Loucy (cell line): ENCODE measurements at regions not wholly inside any gene's neighbourhood (a gene's known extent, or its start where the extent isn't known, plus 50 kb on each side); places are given as distances from the start of the nearest gene placed in this dataset.

Source experiments
- H2AFZ ChIP-seq: fragments of 200-600 bp; sonication (generic); 2 replicates; pipeline ENCODE4 v1.6.0; 2016; ENCODE audit warnings: antibody characterized with exemption, mild to moderate bottlenecking, low read length, moderate library complexity
- H3F3A ChIP-seq: fragments of 200-600 bp; 2 replicates; pipeline ENCODE4 v1.6.0; 2016; ENCODE audit warnings: antibody characterized with exemption, low read depth, mild to moderate bottlenecking
- H3K27me3 ChIP-seq: fragments of 200-600 bp; sonication (generic); 2 replicates; pipeline ENCODE4 v1.6.1; 2014; ENCODE audit warnings: low read length, mild to moderate bottlenecking; ENCODE audit not compliant: insufficient read depth, poor library complexity, severe bottlenecking
- H3K36me3 ChIP-seq: fragments of 200-600 bp; sonication (generic); 2 replicates; pipeline ENCODE4 v1.6.1; 2016; ENCODE audit warnings: low read length; ENCODE audit not compliant: insufficient read depth
- H3K4me1 ChIP-seq: fragments of 200-600 bp; sonication (generic); 2 replicates; pipeline ENCODE4 v1.5.1; 2014; ENCODE audit warnings: low read length, mild to moderate bottlenecking; ENCODE audit not compliant: insufficient read depth, poor library complexity, severe bottlenecking
- H3K4me2 ChIP-seq: fragments of 200-600 bp; sonication (generic); 2 replicates; pipeline ENCODE4 v1.6.0; 2014; ENCODE audit warnings: antibody characterized with exemption, low read length, low read depth, mild to moderate bottlenecking; ENCODE audit not compliant: poor library complexity, severe bottlenecking
- H3K4me3 ChIP-seq: fragments of 200-600 bp; sonication (generic); 2 replicates; pipeline ENCODE4 v1.5.1; 2014; ENCODE audit warnings: low read length, mild to moderate bottlenecking, mixed read lengths; ENCODE audit not compliant: poor library complexity, severe bottlenecking
- H3K79me2 ChIP-seq: fragments of 200-600 bp; sonication (generic); 2 replicates; pipeline ENCODE4 v1.6.1; 2014; ENCODE audit warnings: low read length; ENCODE audit not compliant: insufficient read depth
- H3K9ac ChIP-seq: fragments of 200-600 bp; sonication (generic); 2 replicates; pipeline ENCODE4 v1.6.0; 2014; ENCODE audit warnings: mild to moderate bottlenecking, low read depth, low read length, moderate library complexity; ENCODE audit not compliant: poor library complexity, severe bottlenecking
- H3K9me2 ChIP-seq: fragments of 200-600 bp; sonication (generic); replicated peaks from 2 replicates; pipeline ENCODE4 v1.6.1; 2016; ENCODE audit warnings: low read depth, low read length, mixed read lengths
- H3K9me3 ChIP-seq: fragments of 200-600 bp; sonication (generic); 2 replicates; pipeline ENCODE4 v1.6.1; 2014; ENCODE audit warnings: mild to moderate bottlenecking, antibody characterized with exemption, low read length, low read depth; ENCODE audit not compliant: insufficient read depth
- H4K20me1 ChIP-seq: fragments of 200-600 bp; sonication (generic); 2 replicates; pipeline ENCODE4 v1.6.0; 2014; ENCODE audit warnings: antibody characterized with exemption, low read length, mild to moderate bottlenecking; ENCODE audit not compliant: insufficient read depth, poor library complexity, severe bottlenecking
- EZH2phosphoT487 ChIP-seq: fragments of 200-600 bp; IDR thresholded peaks from 2 replicates; pipeline ENCODE4 v1.6.1; 2018; ENCODE audit warnings: antibody characterized with exemption, mild to moderate bottlenecking, moderate library complexity, borderline replicate concordance
- TF ChIP-seq, protein P1 (sequence below): fragments of 200-600 bp; sonication (generic); conservative IDR thresholded peaks from 2 replicates; pipeline ENCODE4 v1.5.1; 2014; ENCODE audit warnings: mild to moderate bottlenecking, antibody characterized with exemption, low read length

DNA sequence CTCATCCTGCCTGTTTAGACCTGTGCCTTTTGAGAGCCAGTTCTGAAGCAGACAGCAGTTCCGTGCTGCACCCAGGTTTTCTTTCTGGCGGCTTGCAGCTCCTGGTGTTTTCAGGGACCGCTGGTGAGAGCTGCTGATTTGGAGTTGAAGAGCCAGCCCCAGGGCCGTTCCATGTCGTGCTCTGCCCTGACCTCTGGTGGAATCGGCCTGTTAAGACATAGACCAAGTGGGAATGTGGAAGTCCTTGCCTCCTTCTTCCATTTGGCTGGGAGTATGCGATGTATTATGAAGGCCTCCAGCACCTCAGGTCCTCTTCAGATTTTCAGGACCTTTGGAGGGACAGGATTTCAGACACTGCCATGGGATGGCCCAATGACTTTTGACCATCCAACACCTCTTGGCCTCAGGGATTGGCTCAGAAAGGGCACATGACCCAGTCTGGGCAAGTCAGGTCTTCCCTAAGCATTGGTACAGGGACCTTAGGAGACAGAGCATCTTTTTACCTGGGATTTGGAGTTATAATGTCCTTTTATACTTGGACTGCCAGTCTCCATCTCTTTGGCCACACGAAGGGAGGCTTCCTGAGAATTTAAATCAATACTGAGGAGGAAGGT, 136.1 kb upstream of the CLINT1 start:
- Histone ChIP-seq H3K9ac (no peak overlapping the region), H3K79me2 (no peaks in the 10 kb centered on the region), H3K4me2 (peak overlapping the region; percentile 70), H3K36me3 (no peaks in the 10 kb centered on the region), H3K4me1 (peaks cover 6% of the 10 kb centered on the region), H4K20me1 (no peaks in the 10 kb centered on the region), H3K9me3 (no peaks in the 10 kb centered on the region), H2AFZ (no peak overlapping the region), H3K4me3 (peak overlapping the region; percentile 53), H3K9me2 (no peaks in the 10 kb centered on the region), H3F3A (no peaks in the 10 kb centered on the region), H3K27me3 (peaks cover 7% of the 10 kb centered on the region)
- no peak for TF ChIP-seq EZH2phosphoT487
- TF ChIP-seq, protein P1, sequence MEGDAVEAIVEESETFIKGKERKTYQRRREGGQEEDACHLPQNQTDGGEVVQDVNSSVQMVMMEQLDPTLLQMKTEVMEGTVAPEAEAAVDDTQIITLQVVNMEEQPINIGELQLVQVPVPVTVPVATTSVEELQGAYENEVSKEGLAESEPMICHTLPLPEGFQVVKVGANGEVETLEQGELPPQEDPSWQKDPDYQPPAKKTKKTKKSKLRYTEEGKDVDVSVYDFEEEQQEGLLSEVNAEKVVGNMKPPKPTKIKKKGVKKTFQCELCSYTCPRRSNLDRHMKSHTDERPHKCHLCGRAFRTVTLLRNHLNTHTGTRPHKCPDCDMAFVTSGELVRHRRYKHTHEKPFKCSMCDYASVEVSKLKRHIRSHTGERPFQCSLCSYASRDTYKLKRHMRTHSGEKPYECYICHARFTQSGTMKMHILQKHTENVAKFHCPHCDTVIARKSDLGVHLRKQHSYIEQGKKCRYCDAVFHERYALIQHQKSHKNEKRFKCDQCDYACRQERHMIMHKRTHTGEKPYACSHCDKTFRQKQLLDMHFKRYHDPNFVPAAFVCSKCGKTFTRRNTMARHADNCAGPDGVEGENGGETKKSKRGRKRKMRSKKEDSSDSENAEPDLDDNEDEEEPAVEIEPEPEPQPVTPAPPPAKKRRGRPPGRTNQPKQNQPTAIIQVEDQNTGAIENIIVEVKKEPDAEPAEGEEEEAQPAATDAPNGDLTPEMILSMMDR: peak; percentile 67

DNA sequence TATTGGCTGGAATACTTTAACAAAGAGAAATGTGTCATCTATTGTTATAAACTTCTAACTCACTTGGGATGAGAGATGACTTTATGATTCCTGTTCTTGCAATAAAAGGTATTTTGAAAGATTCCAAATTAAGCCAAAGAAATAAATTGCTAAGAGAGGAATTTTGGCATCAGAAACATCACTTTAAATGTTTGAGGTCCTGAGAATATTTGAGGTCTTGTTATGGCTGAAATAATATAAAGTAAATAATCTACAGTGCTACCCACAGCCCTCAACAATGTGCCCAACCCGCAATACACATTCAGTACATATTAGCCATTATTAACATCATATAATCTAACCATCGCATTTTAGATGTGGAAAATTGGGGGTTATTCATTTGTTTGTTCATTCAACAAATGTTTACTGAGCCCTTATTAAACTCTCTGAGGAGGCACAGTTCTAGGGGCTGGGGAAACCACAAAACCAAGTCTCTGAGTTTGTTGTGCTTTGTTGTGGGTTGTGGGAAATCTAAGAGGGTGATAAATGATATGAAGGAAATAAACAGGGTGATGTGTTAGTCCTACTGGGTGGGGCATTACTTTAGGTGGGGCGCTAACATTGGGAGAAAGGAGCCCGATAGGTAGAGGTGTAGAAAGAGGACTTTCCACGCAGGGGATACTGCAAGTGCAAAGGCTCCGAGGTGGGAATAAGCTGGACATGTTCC, 135.2 kb upstream of the CLINT1 start:
- no peak overlapping the region for H2AFZ ChIP-seq

DNA sequence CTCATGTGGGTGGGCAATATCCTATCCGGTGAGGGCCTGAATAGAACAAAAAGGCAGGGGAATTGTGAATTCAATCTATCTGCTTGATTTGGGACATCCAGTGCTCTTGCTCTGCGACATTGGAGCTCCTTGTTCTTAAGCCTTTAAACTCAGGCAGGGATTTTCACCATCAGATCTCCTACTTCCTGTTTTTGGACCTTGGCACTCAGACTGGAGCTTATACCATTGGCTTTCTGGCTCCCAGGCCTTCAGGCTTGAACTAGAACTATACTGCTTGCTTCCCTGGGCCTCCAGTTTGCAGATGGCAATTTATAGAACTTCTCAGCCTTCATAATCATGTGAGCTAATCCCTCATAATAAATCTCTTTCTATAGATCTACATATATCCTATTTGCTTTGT, 134.3 kb upstream of the CLINT1 start:
- no peak overlapping the region for H3K9ac ChIP-seq
- H3K36me3 ChIP-seq: no peaks in the 10 kb centered on the region
- peaks cover 7% of the 10 kb centered on the region for H3K27me3 ChIP-seq
- H3K79me2 ChIP-seq: no peaks in the 10 kb centered on the region
- H3K4me2 ChIP-seq: no peak overlapping the region
- H3K9me3 ChIP-seq: no peaks in the 10 kb centered on the region
- H3K4me3 ChIP-seq: no peak overlapping the region
- H3K9me2 ChIP-seq: no peaks in the 10 kb centered on the region
- peaks cover 6% of the 10 kb centered on the region for H3K4me1 ChIP-seq
- no peak for TF ChIP-seq EZH2phosphoT487
- TF ChIP-seq, protein P1: no peak
- no peak overlapping the region for H2AFZ ChIP-seq
- H4K20me1 ChIP-seq: no peaks in the 10 kb centered on the region
- no peaks in the 10 kb centered on the region for H3F3A ChIP-seq

More for the DNA sequence above, 135.2 kb upstream of the CLINT1 start:
- Histone ChIP-seq H3K27me3 (peaks cover 7% of the 10 kb centered on the region), H3K9ac (no peak overlapping the region), H3K36me3 (no peaks in the 10 kb centered on the region), H3K4me1 (peaks cover 6% of the 10 kb centered on the region), H3K9me3 (no peaks in the 10 kb centered on the region), H3K79me2 (no peaks in the 10 kb centered on the region), H4K20me1 (no peaks in the 10 kb centered on the region), H3K9me2 (no peaks in the 10 kb centered on the region), H3K4me3 (peak overlapping the region; percentile 53), H3K4me2 (peak overlapping the region; percentile 70), H3F3A (no peaks in the 10 kb centered on the region)
- TF ChIP-seq EZH2phosphoT487: no peak
- TF ChIP-seq, protein P1: no peak
